Gastroesophageal sphincter (tissue), 4 donors: ENCODE measurements at regions not wholly inside any gene's neighbourhood (a gene's known extent, or its start where the extent isn't known, plus 50 kb on each side); places are given as distances from the start of the nearest gene placed in this dataset.
A peak's percentile ranks its signal among the peaks of the same experiment; 100 is the strongest.

Experiments used
- ATAC-seq: fragments of 150-250 bp; one replicate; pipeline ENCODE4 v1.9.1; 2016; ENCODE audit warnings: mild to moderate bottlenecking, moderate library complexity
- H3K27ac ChIP-seq, 4 donors: fragments of 200-600 bp; sonication (generic) in 3 of 4; 1 replicate in 3 of 4; 2 replicates in 1 of 4; pipeline ENCODE4 v1.5.1; 2016 to 2019
- H3K27me3 ChIP-seq: fragments of 200-600 bp; sonication (generic); one replicate; pipeline ENCODE4 v1.5.1; 2019
- H3K36me3 ChIP-seq, 2 donors: fragments of 200-600 bp; sonication (generic); one replicate each; pipeline ENCODE4 v1.5.1; 2019; ENCODE audit warnings: control low read depth in 1 of 2
- H3K4me1 ChIP-seq, 3 donors: fragments of 200-600 bp; sonication (generic); 1 replicate in 2 of 3; 2 replicates in 1 of 3; pipeline ENCODE4 v1.5.1; 2016 to 2019; ENCODE audit warnings: control low read depth in 2 of 3
- H3K4me3 ChIP-seq, 2 donors: fragments of 200-600 bp; sonication (generic); one replicate each; pipeline ENCODE4 v1.5.1; 2019; ENCODE audit warnings: mild to moderate bottlenecking in 1 of 2, moderate library complexity in 1 of 2
- H3K9me3 ChIP-seq, 3 donors: fragments of 200-600 bp; sonication (generic); one replicate each; pipeline ENCODE4 v1.5.1; 2017 to 2019; ENCODE audit warnings: control low read depth in 2 of 3
- CTCF ChIP-seq, 4 experiments: fragments of 200-600 bp in 2 of 4; fragments of 450-650 bp in 2 of 4; sonication (generic) in 1 of 4; IDR thresholded peaks; one replicate each; pipeline ENCODE4 v1.5.1; 2017 to 2019; ENCODE audit warnings: antibody characterized with exemption in 4 of 4, mild to moderate bottlenecking in 2 of 4, moderate library complexity in 2 of 4
- EP300 ChIP-seq: sonication (generic); formaldehyde crosslinking; IDR thresholded peaks from one replicate; pipeline ENCODE4 v1.6.1; 2017; ENCODE audit warnings: antibody characterized with exemption, mild to moderate bottlenecking
- POLR2A ChIP-seq, 2 donors: fragments of 450-650 bp; IDR thresholded peaks; one replicate each; pipeline ENCODE4 v1.6.1; 2017; ENCODE audit warnings: antibody characterized with exemption in 2 of 2, mild to moderate bottlenecking in 2 of 2, moderate library complexity in 1 of 2
- POLR2AphosphoS5 ChIP-seq: sonication (generic); formaldehyde crosslinking; IDR thresholded peaks from one replicate; pipeline ENCODE4 v1.6.1; 2017; ENCODE audit warnings: antibody characterized with exemption
- WGBS, 2 donors: methylation state at CpG; one replicate each; pipeline ENCODE4 v1.1.5; 2018; ENCODE audit warnings: low coverage in 1 of 2; 5-methylcytosine and 5-hydroxymethylcytosine counted together

GRCh38 chr3:101095693-101096430, 102.6 kb upstream of the ABI3BP start:
- WGBS, 2 donors: 12 to 20% methylated on average over 5 of the region's 5 CpGs

GRCh38 chr3:101091489-101091888, 98.3 kb upstream of the ABI3BP start:
- TF ChIP-seq POLR2A (IDR thresholded peaks at IDR 0.05): no peak
- no peak for TF ChIP-seq EP300
- TF ChIP-seq POLR2AphosphoS5: no peak
- TF ChIP-seq CTCF (IDR thresholded peaks at IDR 0.05): no peak
- no peaks in the 10 kb centered on the region for H3K36me3 ChIP-seq

More at GRCh38 chr3:101095693-101096430, 102.6 kb upstream of the ABI3BP start:
- no peak for ATAC-seq
- H3K9me3 ChIP-seq: no peaks in the 10 kb centered on the region
- no peak overlapping the region for H3K4me3 ChIP-seq
- no peaks in the 10 kb centered on the region for H3K27me3 ChIP-seq
- no peaks in the 10 kb centered on the region for H3K36me3 ChIP-seq
- no peak for TF ChIP-seq CTCF (IDR thresholded peaks at IDR 0.05)
- TF ChIP-seq EP300: no peak
- TF ChIP-seq POLR2A (IDR thresholded peaks at IDR 0.05): no peak
- TF ChIP-seq POLR2AphosphoS5: no peak
- H3K27ac ChIP-seq: peak overlapping the region in 1 of 4 donors; percentile 16
- peaks cover 0 to 14% (median 3%) of the 10 kb centered on the region in 3 donors for H3K4me1 ChIP-seq

GRCh38 chr3:101085752-101086151, 92.5 kb upstream of the ABI3BP start:
- H3K4me1 ChIP-seq: peaks cover 0 to 10% (median 0%) of the 10 kb centered on the region in 3 donors
- no peaks in the 10 kb centered on the region for H3K9me3 ChIP-seq
- no peak for ATAC-seq
- no peak overlapping the region for H3K4me3 ChIP-seq
- no peak overlapping the region for H3K27ac ChIP-seq
- no peak for TF ChIP-seq CTCF (IDR thresholded peaks at IDR 0.05)
- no peak for TF ChIP-seq EP300
- TF ChIP-seq POLR2A (IDR thresholded peaks at IDR 0.05): no peak
- TF ChIP-seq POLR2AphosphoS5: no peak
- no peaks in the 10 kb centered on the region for H3K27me3 ChIP-seq
- H3K36me3 ChIP-seq: no peaks in the 10 kb centered on the region
- WGBS, 2 donors: 82 to 100% methylated on average over 1 of the region's 1 CpG

More at GRCh38 chr3:101091489-101091888, 98.3 kb upstream of the ABI3BP start:
- 71 to 94% methylated on average over 1 to 3 of the region's 3 CpGs for WGBS, 2 donors
- Histone ChIP-seq H3K4me1 (peaks cover 0 to 14% (median 3%) of the 10 kb centered on the region in 3 donors), H3K4me3 (no peak overlapping the region), H3K27me3 (no peaks in the 10 kb centered on the region), H3K9me3 (no peaks in the 10 kb centered on the region), H3K27ac (no peak overlapping the region)
- ATAC-seq: no peak

- no peaks in the 10 kb centered on the region for H3K9me3 ChIP-seq
- no peaks in the 10 kb centered on the region for H3K36me3 ChIP-seq
- 24 to 55% methylated on average over 1 of the region's 1 CpG for WGBS, 2 donors
- no peaks in the 10 kb centered on the region for H3K27me3 ChIP-seq
- no peak for TF ChIP-seq POLR2AphosphoS5
- no peak for TF ChIP-seq CTCF (IDR thresholded peaks at IDR 0.05)
- no peak for TF ChIP-seq EP300
- H3K4me1 ChIP-seq: peaks cover 0 to 10% (median 0%) of the 10 kb centered on the region in 3 donors
- no peak for ATAC-seq
- no peak overlapping the region for H3K4me3 ChIP-seq
- no peak overlapping the region for H3K27ac ChIP-seq
Measured at GRCh38 chr3:101084404-101084803, 91.2 kb upstream of the ABI3BP start.

GRCh38 chr3:101081999-101082398, 88.8 kb upstream of the ABI3BP start:
- Histone ChIP-seq H3K4me1 (peaks cover 0 to 10% (median 0%) of the 10 kb centered on the region in 3 donors), H3K27ac (no peak overlapping the region), H3K36me3 (no peaks in the 10 kb centered on the region), H3K4me3 (no peak overlapping the region), H3K9me3 (no peaks in the 10 kb centered on the region), H3K27me3 (no peaks in the 10 kb centered on the region)
- TF ChIP-seq POLR2A (IDR thresholded peaks at IDR 0.05) (no peak), EP300 (no peak), CTCF (IDR thresholded peaks at IDR 0.05) (no peak), POLR2AphosphoS5 (no peak)
- ATAC-seq: no peak
